ENCODE measurements at regions not wholly inside any gene's neighbourhood (a gene's known extent, or its start where the extent isn't known, plus 50 kb on each side); places are given as distances from the start of the nearest gene placed in this dataset.
A peak's percentile ranks its signal among the peaks of the same experiment; 100 is the strongest.

GRCh38 chr12:28961948-28962384, 187.1 kb upstream of the FAR2 start:
- Histone ChIP-seq H3K9me2 (replicated peaks; ENCODE audit: low read length) (0 out of 2 replicates have a peak, but pooled peaks cover 3% of the 10 kb centered on the region), H4K20me1 (ENCODE audit: low read length) (no peaks in the 10 kb centered on the region), H3K4me1 (ENCODE audit: insufficient read depth, low read length) (peaks cover 22% of the 10 kb centered on the region), H3K9ac (ENCODE audit: low read length) (no peak overlapping the region), H3K9me3 (ENCODE audit: low read length) (no peaks in the 10 kb centered on the region), H3K27ac (ENCODE audit: low read length) (no peak overlapping the region), H2AFZ (ENCODE audit: low read length) (no peak overlapping the region), H3K4me3 (ENCODE audit: low read length) (no peak overlapping the region), H3K27me3 (ENCODE audit: low read length) (no peaks in the 10 kb centered on the region), H3K36me3 (ENCODE audit: low read depth, low read length) (no peaks in the 10 kb centered on the region), H3F3A (ENCODE audit: low read length, unreplicated experiment) (no peaks in the 10 kb centered on the region), H3K79me2 (ENCODE audit: low read length) (no peaks in the 10 kb centered on the region), H3K4me2 (ENCODE audit: low read length) (no peak overlapping the region)
- ChIA-PET POLR2A (ENCODE audit: unreplicated experiment) (no interaction called here), CTCF (no interaction called here)
- intact Hi-C loops (cut with micrococcal nuclease) = loop anchor here (2.0 to 10.0 kb wide), 4 partner anchors 309 to 939 kb away; no protein-coding TSS in a partner anchor
- ATAC-seq = peak; percentile 17; the same call in 1 of the 2 replicates
- TF ChIP-seq EZH2phosphoT487 (IDR thresholded peaks at IDR 0.05; ENCODE audit: borderline replicate concordance, low read length) = no peak
- no peak for TF ChIP-seq EZH2 (IDR thresholded peaks at IDR 0.05; ENCODE audit: low read length, unreplicated experiment)
- TF ChIP-seq, protein P1, sequence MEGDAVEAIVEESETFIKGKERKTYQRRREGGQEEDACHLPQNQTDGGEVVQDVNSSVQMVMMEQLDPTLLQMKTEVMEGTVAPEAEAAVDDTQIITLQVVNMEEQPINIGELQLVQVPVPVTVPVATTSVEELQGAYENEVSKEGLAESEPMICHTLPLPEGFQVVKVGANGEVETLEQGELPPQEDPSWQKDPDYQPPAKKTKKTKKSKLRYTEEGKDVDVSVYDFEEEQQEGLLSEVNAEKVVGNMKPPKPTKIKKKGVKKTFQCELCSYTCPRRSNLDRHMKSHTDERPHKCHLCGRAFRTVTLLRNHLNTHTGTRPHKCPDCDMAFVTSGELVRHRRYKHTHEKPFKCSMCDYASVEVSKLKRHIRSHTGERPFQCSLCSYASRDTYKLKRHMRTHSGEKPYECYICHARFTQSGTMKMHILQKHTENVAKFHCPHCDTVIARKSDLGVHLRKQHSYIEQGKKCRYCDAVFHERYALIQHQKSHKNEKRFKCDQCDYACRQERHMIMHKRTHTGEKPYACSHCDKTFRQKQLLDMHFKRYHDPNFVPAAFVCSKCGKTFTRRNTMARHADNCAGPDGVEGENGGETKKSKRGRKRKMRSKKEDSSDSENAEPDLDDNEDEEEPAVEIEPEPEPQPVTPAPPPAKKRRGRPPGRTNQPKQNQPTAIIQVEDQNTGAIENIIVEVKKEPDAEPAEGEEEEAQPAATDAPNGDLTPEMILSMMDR (conservative IDR thresholded peaks at IDR 0.05; ENCODE audit: low read depth, low read length) = no peak
- peak; percentile 43 for DNase-seq
- BruUV-seq (replicated peaks) = no TSS peak

GRCh38 chr12:28963554-28963953, 185.5 kb upstream of the FAR2 start:
- POLR2A ChIA-PET (ENCODE audit: unreplicated experiment) = interaction anchor here (0.6 kb wide), 1 partner anchor 575 kb away, joined by 3 read pairs; no protein-coding TSS in a partner anchor

More at GRCh38 chr12:28963554-28963953, 185.5 kb upstream of the FAR2 start:
- H3K9ac ChIP-seq (ENCODE audit: low read length) = no peak overlapping the region
- no peak overlapping the region for H3K27ac ChIP-seq (ENCODE audit: low read length)
- no peak overlapping the region for H3K4me3 ChIP-seq (ENCODE audit: low read length)
- CTCF ChIA-PET = interaction anchor here (0.7 to 1.4 kb wide), 4 partner anchors 91 to 997 kb away, joined by 3 to 7 read pairs (median 4); no protein-coding TSS in a partner anchor
- H4K20me1 ChIP-seq (ENCODE audit: low read length) = no peaks in the 10 kb centered on the region
- peak overlapping the region; percentile 10; the same call in 1 of the 2 replicates for H3K4me2 ChIP-seq (ENCODE audit: low read length)
- no peaks in the 10 kb centered on the region for H3F3A ChIP-seq (ENCODE audit: low read length, unreplicated experiment)
- H3K79me2 ChIP-seq (ENCODE audit: low read length) = no peaks in the 10 kb centered on the region
- peaks cover 19% of the 10 kb centered on the region for H3K4me1 ChIP-seq (ENCODE audit: insufficient read depth, low read length)
- no peaks in the 10 kb centered on the region for H3K9me3 ChIP-seq (ENCODE audit: low read length)
- no peaks in the 10 kb centered on the region for H3K36me3 ChIP-seq (ENCODE audit: low read depth, low read length)
- peak; percentile 95 for DNase-seq
- H3K27me3 ChIP-seq (ENCODE audit: low read length) = no peaks in the 10 kb centered on the region
- TF ChIP-seq, protein P1 (conservative IDR thresholded peaks at IDR 0.05; ENCODE audit: low read depth, low read length) = peak; percentile 100
- TF ChIP-seq EZH2phosphoT487 (IDR thresholded peaks at IDR 0.05; ENCODE audit: borderline replicate concordance, low read length) (no peak), EZH2 (IDR thresholded peaks at IDR 0.05; ENCODE audit: low read length, unreplicated experiment) (no peak)
- intact Hi-C loops (cut with micrococcal nuclease) = loop anchor here (1.0 to 10.0 kb wide), 8 partner anchors 55 to 996 kb away; no protein-coding TSS in a partner anchor
- no TSS peak for BruUV-seq (replicated peaks)
- 0 out of 2 replicates have a peak, but pooled peaks cover 3% of the 10 kb centered on the region for H3K9me2 ChIP-seq (replicated peaks; ENCODE audit: low read length)
- peak overlapping the region; percentile 13 for H2AFZ ChIP-seq (ENCODE audit: low read length)
- peak; percentile 63 for ATAC-seq

Measured in PC-3 (cell line).